HepG2 (cell line): ENCODE measurements at regions not wholly inside any gene's neighbourhood (a gene's known extent, or its start where the extent isn't known, plus 50 kb on each side); places are given as distances from the start of the nearest gene placed in this dataset.

Source experiments
- ATAC-seq: fragments of 200-7000 bp; cut with Tn5 transposase; 3 replicates; pipeline ENCODE4 v1.9.1; 2020; ENCODE audit warnings: mild to moderate bottlenecking, moderate library complexity
- BruUV-seq: library from RNA; stranded (reverse); fragments of 400-500 nt; replicated peaks from 2 replicates; lab custom pipeline; 2021; lab: Mats Ljungman, UMichigan
- CTCF ChIA-PET: fragments of 300-600 bp; formaldehyde crosslinking; extraction: SDS; loops from one replicate; lab custom pipeline; 2021; ENCODE audit warnings: low total read pairs, inconsistent platforms, low intra/inter-chr PET ratio; lab: Yijun Ruan, JAX
- POLR2A ChIA-PET: fragments of 350-600 bp; sonication (Branson Sonifier 250); formaldehyde crosslinking; loops from one replicate; lab custom pipeline; 2020; ENCODE audit warnings: antibody characterized with exemption, inconsistent platforms; lab: Yijun Ruan, JAX
- DNase-seq: peaks from one replicate; pipeline ENCODE4 v3.0.0-alpha.2; 2015; ENCODE audit warnings: low spot score
- FAIRE-seq: peaks from 3 replicates; lab custom pipeline; 2011; peaks lifted over from hg19 to GRCh38; lab: Jason Lieb, UNC
- H2AFZ ChIP-seq: one replicate; pipeline ENCODE4 v1.6.1; 2011; ENCODE audit warnings: low read length, inconsistent platforms
- H3K27ac ChIP-seq: fragments of 300-600 bp; 3 replicates; pipeline ENCODE4 v1.8.0; 2011; ENCODE audit warnings: mixed run types, mild to moderate bottlenecking, mixed read lengths, low read length, inconsistent platforms; ENCODE audit not compliant: insufficient read depth; ENCODE audit errors: extremely low read length
- H3K27me3 ChIP-seq, 2 experiments: fragments of 200-600 bp in 1 of 2; 2 replicates in 1 of 2; 3 replicates in 1 of 2; pipeline versions ENCODE4 v1.6.0 to v1.8.0; 2011; ENCODE audit warnings: low read length in 2 of 2, mild to moderate bottlenecking in 2 of 2, moderate library complexity in 2 of 2, inconsistent platforms in 1 of 2; ENCODE audit not compliant: insufficient read depth in 2 of 2, control insufficient read depth in 1 of 2
- H3K36me3 ChIP-seq, 2 experiments: fragments of 200-600 bp in 1 of 2; replicated peaks in 1 of 2; 2 replicates in 1 of 2; 3 replicates in 1 of 2; pipeline versions ENCODE4 v1.5.1 to v1.8.0; 2011; ENCODE audit warnings: low read length in 2 of 2, inconsistent platforms in 1 of 2; ENCODE audit not compliant: insufficient read depth in 2 of 2, control insufficient read depth in 1 of 2
- H3K4me1 ChIP-seq: 2 replicates; pipeline ENCODE4 v1.5.1; 2012; ENCODE audit warnings: low read length, inconsistent platforms; ENCODE audit not compliant: insufficient read depth
- H3K4me2 ChIP-seq: 2 replicates; pipeline ENCODE4 v1.6.0; 2011; ENCODE audit warnings: low read depth, low read length, inconsistent platforms
- H3K4me3 ChIP-seq, 3 experiments: fragments of 200-600 bp in 1 of 3; sonication (generic), shearing (Covaris generic) in 1 of 3; replicated peaks in 1 of 3; 2 replicates each; pipeline ENCODE4 v1.5.1; 2011 to 2016; ENCODE audit warnings: low read length in 3 of 3, inconsistent platforms in 2 of 3, low read depth in 2 of 3, mild to moderate bottlenecking in 2 of 3, control low read depth in 1 of 3, mixed read lengths in 1 of 3; ENCODE audit not compliant: insufficient read depth in 1 of 3
- H3K79me2 ChIP-seq: one replicate; pipeline ENCODE4 v1.6.1; 2011; ENCODE audit warnings: low read length, inconsistent platforms; ENCODE audit not compliant: insufficient read depth
- H3K9ac ChIP-seq: 2 replicates; pipeline ENCODE4 v1.6.0; 2011; ENCODE audit warnings: mild to moderate bottlenecking, low read depth, low read length, inconsistent platforms; ENCODE audit not compliant: insufficient read depth
- H3K9me3 ChIP-seq: 2 replicates; pipeline ENCODE4 v1.5.1; 2012; ENCODE audit warnings: mild to moderate bottlenecking, low read length
- H4K20me1 ChIP-seq: 2 replicates; pipeline ENCODE4 v1.6.0; 2011; ENCODE audit warnings: inconsistent platforms, mild to moderate bottlenecking, low read length, moderate library complexity; ENCODE audit not compliant: insufficient read depth
- RNF2 ChIP-seq: fragments of 450-650 bp; conservative IDR thresholded peaks from 2 replicates; pipeline ENCODE4 v1.6.1; 2016; ENCODE audit warnings: low read depth
- SP4 ChIP-seq: sonication (generic); formaldehyde crosslinking; IDR thresholded peaks from 2 replicates; pipeline ENCODE4 v1.8.1; 2023; ENCODE audit warnings: mild to moderate bottlenecking, missing genetic modification reagents
- SRY ChIP-seq: sonication (generic); formaldehyde crosslinking; IDR thresholded peaks from 2 replicates; pipeline ENCODE4 v1.8.0; 2022; ENCODE audit warnings: mild to moderate bottlenecking, missing genetic modification reagents
- USF2 ChIP-seq, 2 experiments: sonication (generic) in 1 of 2; formaldehyde crosslinking in 1 of 2; IDR thresholded peaks; 2 replicates each; pipeline versions ENCODE4 v1.5.1 to v1.6.1; 2011 to 2020; ENCODE audit warnings: borderline replicate concordance in 1 of 2, low read depth in 1 of 2, low read length in 1 of 2, mild to moderate bottlenecking in 1 of 2, missing genetic modification reagents in 1 of 2, moderate library complexity in 1 of 2
- ZBTB40 ChIP-seq, 2 experiments: fragments of 450-650 bp in 1 of 2; sonication (generic) in 1 of 2; formaldehyde crosslinking in 1 of 2; IDR thresholded peaks; 2 replicates each; pipeline versions ENCODE4 v1.6.1 to v1.8.0; 2016 to 2022; ENCODE audit warnings: antibody characterized with exemption in 1 of 2, mild to moderate bottlenecking in 1 of 2, missing genetic modification reagents in 1 of 2
- ZNF331 ChIP-seq: sonication (generic); formaldehyde crosslinking; IDR thresholded peaks from 2 replicates; pipeline ENCODE4 v1.4.0; 2020; ENCODE audit warnings: missing genetic modification reagents
- ZNF597 ChIP-seq: sonication (generic); formaldehyde crosslinking; IDR thresholded peaks from 2 replicates; pipeline ENCODE4 v1.5.0; 2020; ENCODE audit warnings: missing genetic modification reagents
- ZNF792 ChIP-seq: IDR thresholded peaks from 2 replicates; pipeline ENCODE4 v1.6.1; 2016
- ZSCAN29 ChIP-seq: sonication (generic); formaldehyde crosslinking; conservative IDR thresholded peaks from 2 replicates; pipeline ENCODE4 v1.4.0; 2020; ENCODE audit warnings: mild to moderate bottlenecking, missing genetic modification reagents
- WGBS: methylation state at CpG from one replicate; pipeline ENCODE4 v1.1.6; 2017; ENCODE audit warnings: low lambda C conversion rate; 5-methylcytosine and 5-hydroxymethylcytosine counted together
- in situ Hi-C: cut with HindIII; loops from 2 replicates; pipeline ENCODE4 v1.10.0; 2017; ENCODE audit warnings: low pct_unique_long_range_greater_than_20kb; ENCODE audit not compliant: extremely low pct_ligation_motif_present
- intact Hi-C: fragments of 100-400 bp; cut with micrococcal nuclease; formaldehyde crosslinking; loops from one replicate; pipeline ENCODE4 v1.10.0; 2022; ENCODE audit not compliant: unreplicated experiment

- H2AFZ ChIP-seq = no peak overlapping the region
- ATAC-seq (no peak), FAIRE-seq (no peak), DNase-seq (no peak)
- H3K27me3 ChIP-seq = no peaks in the 10 kb centered on the region
- no peaks in the 10 kb centered on the region for H3K79me2 ChIP-seq
- 25% methylated on average over 3 of the region's 3 CpGs for WGBS
- ChIA-PET POLR2A (no interaction called here), CTCF (no interaction called here)
- no peak overlapping the region for H3K4me2 ChIP-seq
- H3K4me1 ChIP-seq = no peaks in the 10 kb centered on the region
- H3K9ac ChIP-seq = no peak overlapping the region
- in situ Hi-C loops = no loop called here
- H4K20me1 ChIP-seq = no peaks in the 10 kb centered on the region
- H3K9me3 ChIP-seq = peaks cover 26% of the 10 kb centered on the region
- H3K27ac ChIP-seq = no peak overlapping the region
- H3K4me3 ChIP-seq = no peak overlapping the region
- H3K36me3 ChIP-seq = no peaks in the 10 kb centered on the region
- intact Hi-C loops = no loop called here
- BruUV-seq = no TSS peak
- no peak for TF ChIP-seq ZBTB40 (IDR thresholded peaks at IDR 0.05)
- TF ChIP-seq ZBTB40 (CRISPR knock-in tag; IDR thresholded peaks at IDR 0.05) = no peak
- no peak for TF ChIP-seq RNF2
- TF ChIP-seq USF2 (IDR thresholded peaks at IDR 0.05; ENCODE audit: low read depth, low read length) = no peak
- TF ChIP-seq USF2 (CRISPR knock-in tag; IDR thresholded peaks at IDR 0.05; ENCODE audit: borderline replicate concordance) = no peak
- TF ChIP-seq ZNF792 (CRISPR knock-in tag) = no peak
- TF ChIP-seq ZNF597 (CRISPR knock-in tag) = no peak
- TF ChIP-seq ZSCAN29 (CRISPR knock-in tag) = no peak
- TF ChIP-seq SP4 = no peak
- no peak for TF ChIP-seq ZNF331 (CRISPR knock-in tag)
- TF ChIP-seq SRY (CRISPR knock-in tag) = no peak
These were observed 109.5 kb downstream of the FOXG1 start for GRCh38 chr14:28875934-28876571.
